PC-9 (cell line): ENCODE measurements at regions not wholly inside any gene's neighbourhood (a gene's known extent, or its start where the extent isn't known, plus 50 kb on each side); places are given as distances from the start of the nearest gene placed in this dataset.

Experiments used
- BruUV-seq: library from RNA; stranded (reverse); fragments of 400-500 nt; replicated peaks from 2 replicates; lab custom pipeline; 2021; lab: Mats Ljungman, UMichigan
- CTCF ChIA-PET: fragments of 300-600 bp; sonication (Branson Sonifier 250); formaldehyde crosslinking; loops from one replicate; lab custom pipeline; 2022; ENCODE audit warnings: antibody characterized with exemption; lab: Charles Lee
- POLR2A ChIA-PET: fragments of 300-600 bp; sonication (Branson Sonifier 250); formaldehyde crosslinking; loops from one replicate; lab custom pipeline; 2022; ENCODE audit warnings: antibody characterized with exemption; ENCODE audit not compliant: unreplicated experiment; lab: Charles Lee
- DNase-seq, 2 experiments: peaks; one replicate each; pipeline versions ENCODE4 v3.0.0 to v3.0.0-alpha.2; 2015 to 2022; ENCODE audit warnings: mixed read lengths in 1 of 2
- H2AFZ ChIP-seq: fragments of 200-600 bp; sonication (generic); 2 replicates; pipeline ENCODE4 v1.8.1; 2017; ENCODE audit warnings: antibody characterized with exemption
- H3F3A ChIP-seq: fragments of 200-600 bp; sonication (generic); 2 replicates; pipeline ENCODE4 v1.8.1; 2017; ENCODE audit warnings: antibody characterized with exemption, mild to moderate bottlenecking, low read depth; ENCODE audit not compliant: insufficient read depth
- H3K27ac ChIP-seq: fragments of 200-600 bp; sonication (generic); 2 replicates; pipeline ENCODE4 v1.6.1; 2016; ENCODE audit warnings: mixed run types
- H3K27me3 ChIP-seq: fragments of 200-600 bp; sonication (generic); 2 replicates; pipeline ENCODE4 v1.6.1; 2016; ENCODE audit warnings: low read depth, mixed run types; ENCODE audit not compliant: insufficient read depth
- H3K36me3 ChIP-seq: fragments of 200-600 bp; sonication (generic); 2 replicates; pipeline ENCODE4 v1.6.1; 2016; ENCODE audit warnings: low read depth, mixed run types
- H3K4me1 ChIP-seq: fragments of 200-600 bp; sonication (generic); replicated peaks from 2 replicates; pipeline ENCODE4 v1.6.1; 2016; ENCODE audit warnings: mixed run types; ENCODE audit not compliant: insufficient read depth
- H3K4me2 ChIP-seq: fragments of 200-600 bp; sonication (generic); 2 replicates; pipeline ENCODE4 v1.6.1; 2017; ENCODE audit warnings: mixed run types
- H3K4me3 ChIP-seq: fragments of 200-600 bp; sonication (generic); 2 replicates; pipeline ENCODE4 v1.6.1; 2016; ENCODE audit warnings: mixed run types
- H3K79me2 ChIP-seq: fragments of 200-600 bp; sonication (generic); 2 replicates; pipeline ENCODE4 v1.6.1; 2017; ENCODE audit warnings: low read depth, mixed run types
- H3K9me2 ChIP-seq: fragments of 200-600 bp; sonication (generic); 2 replicates; pipeline ENCODE4 v1.8.1; 2017; ENCODE audit warnings: mild to moderate bottlenecking; ENCODE audit not compliant: insufficient read depth
- H3K9me3 ChIP-seq: fragments of 200-600 bp; sonication (generic); 2 replicates; pipeline ENCODE4 v1.8.1; 2016; ENCODE audit warnings: low read depth; ENCODE audit not compliant: insufficient read depth
- H4K20me1 ChIP-seq: fragments of 200-600 bp; sonication (generic); 2 replicates; pipeline ENCODE4 v1.8.1; 2017; ENCODE audit not compliant: insufficient read depth
- EZH2 ChIP-seq: fragments of 200-600 bp; sonication (generic); IDR thresholded peaks from 2 replicates; pipeline ENCODE4 v1.8.0; 2017; ENCODE audit warnings: antibody characterized with exemption, low read depth
- intact Hi-C: fragments of 100-400 bp; cut with micrococcal nuclease; formaldehyde crosslinking; loops from one replicate; pipeline ENCODE4 v1.10.0; 2022; ENCODE audit not compliant: unreplicated experiment
- TF ChIP-seq, protein P1 (sequence below): fragments of 200-600 bp; sonication (generic); conservative IDR thresholded peaks from 2 replicates; pipeline ENCODE4 v1.6.1; 2017; ENCODE audit warnings: mixed run types, antibody characterized with exemption, mild to moderate bottlenecking, moderate library complexity

DNA sequence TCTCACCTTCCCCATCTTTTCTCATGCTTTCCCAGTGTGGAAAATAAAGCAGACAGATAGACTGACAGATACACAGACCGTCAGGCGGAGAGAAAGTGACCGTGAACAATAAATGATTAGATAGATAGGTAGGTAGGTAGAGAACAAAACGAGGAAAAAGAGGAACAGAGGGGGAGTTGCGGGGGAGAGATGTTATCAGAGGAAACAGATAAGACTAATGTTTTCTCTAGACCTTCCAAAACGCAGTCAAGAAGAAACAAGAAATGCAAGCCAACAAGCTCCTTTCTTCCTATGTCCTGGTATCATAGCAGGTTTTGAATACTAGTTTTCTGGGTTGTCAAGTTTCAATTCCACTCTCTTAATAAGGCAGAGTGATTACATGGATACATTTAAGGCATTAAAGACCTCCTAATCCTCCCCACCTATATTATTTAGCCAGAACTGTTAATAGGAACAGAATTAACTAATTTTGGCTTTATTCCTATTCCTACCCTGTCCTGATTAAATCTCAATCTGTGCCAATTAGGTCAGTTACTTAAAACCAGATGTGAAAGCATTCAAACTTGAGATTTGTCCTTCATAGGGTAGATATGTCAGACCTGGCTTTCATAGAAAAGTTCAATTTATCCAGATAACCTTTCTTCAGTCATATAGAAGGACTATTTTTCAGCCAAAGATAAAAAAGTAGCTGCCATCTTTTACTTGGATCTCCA lies 89.0 kb upstream of the PTPRR start:
- H3K4me3 ChIP-seq, result no peak overlapping the region
- DNase-seq, result no peak
- CTCF ChIA-PET, result interaction anchor here (0.6 kb wide), 1 partner anchor 8 kb away, joined by 3 read pairs; no protein-coding TSS in a partner anchor
- H3K4me1 ChIP-seq, result 0 out of 2 replicates have a peak, but pooled peaks cover 5% of the 10 kb centered on the region
- H3K36me3 ChIP-seq, result no peaks in the 10 kb centered on the region
- no peaks in the 10 kb centered on the region for H3F3A ChIP-seq
- POLR2A ChIA-PET, result no interaction called here
- no peaks in the 10 kb centered on the region for H3K79me2 ChIP-seq
- intact Hi-C loops, result loop anchor here (5.0 kb wide), 2 partner anchors 162 to 432 kb away; no protein-coding TSS in a partner anchor
- no peak overlapping the region for H3K4me2 ChIP-seq
- peaks cover 6% of the 10 kb centered on the region; the same call in 1 of the 2 replicates for H3K9me2 ChIP-seq
- no peaks in the 10 kb centered on the region for H3K27me3 ChIP-seq
- TF ChIP-seq, protein P1, sequence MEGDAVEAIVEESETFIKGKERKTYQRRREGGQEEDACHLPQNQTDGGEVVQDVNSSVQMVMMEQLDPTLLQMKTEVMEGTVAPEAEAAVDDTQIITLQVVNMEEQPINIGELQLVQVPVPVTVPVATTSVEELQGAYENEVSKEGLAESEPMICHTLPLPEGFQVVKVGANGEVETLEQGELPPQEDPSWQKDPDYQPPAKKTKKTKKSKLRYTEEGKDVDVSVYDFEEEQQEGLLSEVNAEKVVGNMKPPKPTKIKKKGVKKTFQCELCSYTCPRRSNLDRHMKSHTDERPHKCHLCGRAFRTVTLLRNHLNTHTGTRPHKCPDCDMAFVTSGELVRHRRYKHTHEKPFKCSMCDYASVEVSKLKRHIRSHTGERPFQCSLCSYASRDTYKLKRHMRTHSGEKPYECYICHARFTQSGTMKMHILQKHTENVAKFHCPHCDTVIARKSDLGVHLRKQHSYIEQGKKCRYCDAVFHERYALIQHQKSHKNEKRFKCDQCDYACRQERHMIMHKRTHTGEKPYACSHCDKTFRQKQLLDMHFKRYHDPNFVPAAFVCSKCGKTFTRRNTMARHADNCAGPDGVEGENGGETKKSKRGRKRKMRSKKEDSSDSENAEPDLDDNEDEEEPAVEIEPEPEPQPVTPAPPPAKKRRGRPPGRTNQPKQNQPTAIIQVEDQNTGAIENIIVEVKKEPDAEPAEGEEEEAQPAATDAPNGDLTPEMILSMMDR, result no peak
- TF ChIP-seq EZH2, result no peak
- H3K27ac ChIP-seq, result no peak overlapping the region
- no peaks in the 10 kb centered on the region for H4K20me1 ChIP-seq
- no peaks in the 10 kb centered on the region for H3K9me3 ChIP-seq
- no peak overlapping the region for H2AFZ ChIP-seq
- BruUV-seq, result no TSS peak

DNA sequence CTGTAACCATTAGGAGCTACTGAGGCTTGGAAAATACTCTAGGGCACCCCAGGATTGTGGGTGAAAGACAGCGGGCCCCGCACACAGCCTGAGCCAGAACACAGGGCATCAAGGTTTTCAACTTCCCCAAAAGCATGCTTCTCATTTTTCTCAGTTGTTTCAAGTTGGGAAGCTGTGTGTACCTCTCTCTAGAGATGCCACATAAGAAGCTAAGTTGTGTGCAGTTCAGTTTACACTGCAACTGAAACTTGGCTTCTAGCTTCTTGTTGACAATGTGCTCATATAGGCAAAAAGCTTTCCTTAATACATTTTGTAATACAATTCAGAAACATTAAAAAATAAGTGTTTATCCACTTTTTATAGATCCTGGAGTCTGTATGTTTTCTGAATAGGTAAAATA lies 88.1 kb upstream of the PTPRR start:
- no peak overlapping the region for H2AFZ ChIP-seq
- DNase-seq, result no peak
- POLR2A ChIA-PET, result no interaction called here
- no peaks in the 10 kb centered on the region for H4K20me1 ChIP-seq
- H3K36me3 ChIP-seq, result no peaks in the 10 kb centered on the region
- H3K79me2 ChIP-seq, result no peaks in the 10 kb centered on the region
- no peaks in the 10 kb centered on the region for H3F3A ChIP-seq
- H3K4me3 ChIP-seq, result no peak overlapping the region
- TF ChIP-seq, protein P1, result no peak
- no peak for TF ChIP-seq EZH2
- intact Hi-C loops, result no loop called here
- CTCF ChIA-PET, result no interaction called here
- no peaks in the 10 kb centered on the region for H3K9me3 ChIP-seq
- no peaks in the 10 kb centered on the region for H3K27me3 ChIP-seq
- H3K4me1 ChIP-seq, result 0 out of 2 replicates have a peak, but pooled peaks cover 2% of the 10 kb centered on the region
- no peak overlapping the region for H3K4me2 ChIP-seq
- peaks cover 6% of the 10 kb centered on the region; the same call in 1 of the 2 replicates for H3K9me2 ChIP-seq
- no peak overlapping the region for H3K27ac ChIP-seq
- no TSS peak for BruUV-seq

DNA sequence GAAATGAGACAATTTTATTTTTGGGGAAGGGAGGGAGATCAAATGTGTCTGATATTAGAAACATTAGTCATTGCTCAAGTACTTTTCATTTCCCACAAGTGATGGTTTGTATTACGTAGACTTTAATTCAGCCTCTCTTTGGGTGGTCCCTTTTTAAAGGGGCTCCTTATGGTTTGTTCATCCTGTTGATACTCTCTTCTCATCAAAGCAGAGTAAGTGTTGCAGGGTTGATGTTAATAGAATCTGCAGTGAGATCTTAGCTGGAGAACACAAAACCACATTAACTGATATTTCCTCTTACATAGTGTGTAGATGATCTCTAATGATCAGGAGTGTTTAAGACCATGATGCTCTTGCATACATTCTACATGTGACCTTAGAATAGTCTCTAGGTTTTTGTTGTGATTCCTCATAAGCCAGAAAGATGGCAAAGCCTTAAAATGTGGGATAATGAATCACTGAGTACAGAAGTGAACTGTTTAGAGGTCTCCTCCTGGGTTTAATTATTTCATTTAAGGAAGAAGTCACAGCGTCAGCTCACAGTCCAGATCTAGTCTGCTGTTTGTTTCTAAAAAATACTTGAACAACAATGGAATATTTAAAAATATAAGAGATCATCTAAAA lies 87.4 kb upstream of the PTPRR start:
- Histone ChIP-seq H3K9me3 (no peaks in the 10 kb centered on the region), H3K27me3 (no peaks in the 10 kb centered on the region), H4K20me1 (no peaks in the 10 kb centered on the region), H3K4me2 (no peak overlapping the region), H2AFZ (no peak overlapping the region), H3K4me1 (no peaks in the 10 kb centered on the region), H3K79me2 (no peaks in the 10 kb centered on the region), H3K27ac (no peak overlapping the region), H3K36me3 (no peaks in the 10 kb centered on the region), H3K9me2 (peaks cover 6% of the 10 kb centered on the region; the same call in 1 of the 2 replicates), H3K4me3 (no peak overlapping the region), H3F3A (no peaks in the 10 kb centered on the region)
- intact Hi-C loops, result no loop called here
- BruUV-seq, result no TSS peak
- CTCF ChIA-PET, result no interaction called here
- POLR2A ChIA-PET, result no interaction called here
- DNase-seq, result no peak
- TF ChIP-seq, protein P1, result no peak
- no peak for TF ChIP-seq EZH2
